Suprapubic skin (tissue), 3 donors: ENCODE measurements at regions not wholly inside any gene's neighbourhood (a gene's known extent, or its start where the extent isn't known, plus 50 kb on each side); places are given as distances from the start of the nearest gene placed in this dataset.

ENCODE experiments used
- POLR2AphosphoS5 ChIP-seq, 3 donors: sonication (generic); formaldehyde crosslinking; IDR thresholded peaks; one replicate each; pipeline ENCODE4 v1.6.1; 2017; ENCODE audit warnings: antibody characterized with exemption in 3 of 3
- TF ChIP-seq, protein P1 (sequence below), 2 donors: fragments of 200-600 bp in 1 of 2; fragments of 450-650 bp in 1 of 2; sonication (generic) in 1 of 2; IDR thresholded peaks; one replicate each; pipeline ENCODE4 v1.5.1; 2016 to 2019; ENCODE audit warnings: antibody characterized with exemption in 2 of 2, mild to moderate bottlenecking in 1 of 2, moderate library complexity in 1 of 2

DNA sequence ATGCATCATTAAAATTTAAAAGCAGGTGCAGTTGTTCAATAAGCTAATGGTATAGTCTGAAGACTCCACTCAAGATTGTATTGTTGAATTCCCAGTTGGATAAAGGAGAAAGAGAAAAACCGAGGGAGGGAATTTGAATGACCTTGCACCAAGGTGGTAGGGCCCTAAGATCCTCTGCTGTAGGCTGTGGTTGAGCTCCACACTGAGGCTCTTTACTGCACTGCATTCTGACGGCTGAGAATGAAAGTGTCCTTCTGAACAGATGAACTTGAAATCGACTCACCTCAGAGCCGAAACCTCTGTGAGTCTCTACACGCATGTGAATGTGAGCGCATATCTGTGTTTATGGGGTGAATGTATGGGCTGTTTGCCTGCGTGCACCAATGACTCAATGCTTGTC lies 388.9 kb upstream of the DACH1 start:
- TF ChIP-seq, protein P1, sequence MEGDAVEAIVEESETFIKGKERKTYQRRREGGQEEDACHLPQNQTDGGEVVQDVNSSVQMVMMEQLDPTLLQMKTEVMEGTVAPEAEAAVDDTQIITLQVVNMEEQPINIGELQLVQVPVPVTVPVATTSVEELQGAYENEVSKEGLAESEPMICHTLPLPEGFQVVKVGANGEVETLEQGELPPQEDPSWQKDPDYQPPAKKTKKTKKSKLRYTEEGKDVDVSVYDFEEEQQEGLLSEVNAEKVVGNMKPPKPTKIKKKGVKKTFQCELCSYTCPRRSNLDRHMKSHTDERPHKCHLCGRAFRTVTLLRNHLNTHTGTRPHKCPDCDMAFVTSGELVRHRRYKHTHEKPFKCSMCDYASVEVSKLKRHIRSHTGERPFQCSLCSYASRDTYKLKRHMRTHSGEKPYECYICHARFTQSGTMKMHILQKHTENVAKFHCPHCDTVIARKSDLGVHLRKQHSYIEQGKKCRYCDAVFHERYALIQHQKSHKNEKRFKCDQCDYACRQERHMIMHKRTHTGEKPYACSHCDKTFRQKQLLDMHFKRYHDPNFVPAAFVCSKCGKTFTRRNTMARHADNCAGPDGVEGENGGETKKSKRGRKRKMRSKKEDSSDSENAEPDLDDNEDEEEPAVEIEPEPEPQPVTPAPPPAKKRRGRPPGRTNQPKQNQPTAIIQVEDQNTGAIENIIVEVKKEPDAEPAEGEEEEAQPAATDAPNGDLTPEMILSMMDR (IDR thresholded peaks at IDR 0.05), result no peak
- TF ChIP-seq POLR2AphosphoS5 (IDR thresholded peaks at IDR 0.05), result no peak
